ENCODE measurements at regions not wholly inside any gene's neighbourhood (a gene's known extent, or its start where the extent isn't known, plus 50 kb on each side); places are given as distances from the start of the nearest gene placed in this dataset.

GRCh38 chr6:22852101-22852500 is 282.7 kb downstream of the HDGFL1 start:
- FAIRE-seq (no peak), DNase-seq (ENCODE audit: extremely low spot score, insufficient read length, low read depth) (no peak)

- DNase-seq (ENCODE audit: extremely low spot score, insufficient read length, low read depth) (no peak), FAIRE-seq (no peak)
These were observed 304.3 kb downstream of the HDGFL1 start for GRCh38 chr6:22873513-22874136.

- DNase-seq (ENCODE audit: extremely low spot score, insufficient read length, low read depth) (no peak), FAIRE-seq (no peak)
These were observed 306.5 kb downstream of the HDGFL1 start for GRCh38 chr6:22875845-22876244.

GRCh38 chr6:22878324-22878701 is 308.9 kb downstream of the HDGFL1 start:
- no peak for DNase-seq (ENCODE audit: extremely low spot score, insufficient read length, low read depth)
- FAIRE-seq: no peak

- DNase-seq (ENCODE audit: extremely low spot score, insufficient read length, low read depth) (no peak), FAIRE-seq (no peak)
These were observed 309.3 kb downstream of the HDGFL1 start for GRCh38 chr6:22878706-22879105.

GRCh38 chr6:22880686-22881433 is 311.5 kb downstream of the HDGFL1 start:
- FAIRE-seq (no peak), DNase-seq (ENCODE audit: extremely low spot score, insufficient read length, low read depth) (no peak)

- DNase-seq (ENCODE audit: extremely low spot score, insufficient read length, low read depth) (no peak), FAIRE-seq (no peak)
These were observed 313.2 kb downstream of the HDGFL1 start for GRCh38 chr6:22882581-22882980.

- no peak for FAIRE-seq
- no peak for DNase-seq (ENCODE audit: extremely low spot score, insufficient read length, low read depth)
These were observed 313.8 kb downstream of the HDGFL1 start for GRCh38 chr6:22883061-22883717.

- DNase-seq (ENCODE audit: extremely low spot score, insufficient read length, low read depth): no peak
- no peak for FAIRE-seq
These were observed 315.1 kb downstream of the HDGFL1 start for GRCh38 chr6:22884456-22884855.

GRCh38 chr6:22886650-22887581 is 317.6 kb downstream of the HDGFL1 start:
- DNase-seq (ENCODE audit: extremely low spot score, insufficient read length, low read depth): no peak
- FAIRE-seq: no peak

GRCh38 chr6:22888163-22888752 is 318.9 kb downstream of the HDGFL1 start:
- no peak for DNase-seq (ENCODE audit: extremely low spot score, insufficient read length, low read depth)
- FAIRE-seq: no peak

GRCh38 chr6:22891934-22892333 is 322.6 kb downstream of the HDGFL1 start:
- DNase-seq (ENCODE audit: extremely low spot score, insufficient read length, low read depth) (no peak), FAIRE-seq (no peak)

- no peak for DNase-seq (ENCODE audit: extremely low spot score, insufficient read length, low read depth)
- no peak for FAIRE-seq
These were observed 323.1 kb downstream of the HDGFL1 start for GRCh38 chr6:22892452-22892851.

GRCh38 chr6:22896696-22897095 is 327.3 kb downstream of the HDGFL1 start:
- no peak for DNase-seq (ENCODE audit: extremely low spot score, insufficient read length, low read depth)
- no peak for FAIRE-seq

GRCh38 chr6:22899426-22899825 is 330.1 kb downstream of the HDGFL1 start:
- FAIRE-seq (no peak), DNase-seq (ENCODE audit: extremely low spot score, insufficient read length, low read depth) (no peak)

GRCh38 chr6:22903826-22904225 is 334.5 kb downstream of the HDGFL1 start:
- DNase-seq (ENCODE audit: extremely low spot score, insufficient read length, low read depth) (no peak), FAIRE-seq (no peak)

- DNase-seq (ENCODE audit: extremely low spot score, insufficient read length, low read depth): no peak
These were observed 335.1 kb downstream of the HDGFL1 start for GRCh38 chr6:22904431-22904830.

GRCh38 chr6:22906091-22906549 is 336.8 kb downstream of the HDGFL1 start:
- DNase-seq (ENCODE audit: extremely low spot score, insufficient read length, low read depth) (no peak), FAIRE-seq (no peak)

More at GRCh38 chr6:22904431-22904830, 335.1 kb downstream of the HDGFL1 start:
- FAIRE-seq: no peak

GRCh38 chr6:22907085-22907484 is 337.7 kb downstream of the HDGFL1 start:
- DNase-seq (ENCODE audit: extremely low spot score, insufficient read length, low read depth) (no peak), FAIRE-seq (no peak)

GRCh38 chr6:22910370-22910769 is 341.0 kb downstream of the HDGFL1 start:
- no peak for FAIRE-seq
- no peak for DNase-seq (ENCODE audit: extremely low spot score, insufficient read length, low read depth)
